ENCODE measurements at regions not wholly inside any gene's neighbourhood (a gene's known extent, or its start where the extent isn't known, plus 50 kb on each side); places are given as distances from the start of the nearest gene placed in this dataset.
"Not testable (repeated sequence)": the region's sequence is repeated elsewhere in the genome, so short reads cannot be mapped to it uniquely, and the experiment has no call there.

DNA sequence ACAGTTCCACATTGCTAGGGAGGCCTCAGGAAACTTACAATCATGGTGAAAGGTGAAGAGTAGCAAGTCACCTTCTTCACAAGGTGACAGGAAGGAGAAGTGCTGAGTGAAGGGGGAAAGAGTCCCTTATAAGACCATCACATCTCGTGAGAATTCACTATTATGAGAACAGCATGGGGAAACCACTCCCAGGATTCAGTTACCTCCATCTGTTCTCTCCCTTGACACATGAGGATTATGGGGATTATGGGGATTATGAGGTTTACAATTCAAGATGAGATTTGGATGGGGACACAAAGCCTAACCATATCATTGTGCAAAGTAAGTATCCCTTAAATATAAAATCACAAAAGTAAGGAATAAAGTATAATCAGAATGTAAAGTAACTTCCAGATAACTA is 375.9 kb upstream of the NAALADL2 start:
- H3K27ac ChIP-seq: no peak overlapping the region
- no peaks in the 10 kb centered on the region for H3K27me3 ChIP-seq
- WGBS, 2 donors: 71 to 82% methylated on average over 1 of the region's 1 CpG
- no peak overlapping the region for H3K4me3 ChIP-seq
- H3K4me1 ChIP-seq: no peaks in the 10 kb centered on the region
- TF ChIP-seq, protein P1, sequence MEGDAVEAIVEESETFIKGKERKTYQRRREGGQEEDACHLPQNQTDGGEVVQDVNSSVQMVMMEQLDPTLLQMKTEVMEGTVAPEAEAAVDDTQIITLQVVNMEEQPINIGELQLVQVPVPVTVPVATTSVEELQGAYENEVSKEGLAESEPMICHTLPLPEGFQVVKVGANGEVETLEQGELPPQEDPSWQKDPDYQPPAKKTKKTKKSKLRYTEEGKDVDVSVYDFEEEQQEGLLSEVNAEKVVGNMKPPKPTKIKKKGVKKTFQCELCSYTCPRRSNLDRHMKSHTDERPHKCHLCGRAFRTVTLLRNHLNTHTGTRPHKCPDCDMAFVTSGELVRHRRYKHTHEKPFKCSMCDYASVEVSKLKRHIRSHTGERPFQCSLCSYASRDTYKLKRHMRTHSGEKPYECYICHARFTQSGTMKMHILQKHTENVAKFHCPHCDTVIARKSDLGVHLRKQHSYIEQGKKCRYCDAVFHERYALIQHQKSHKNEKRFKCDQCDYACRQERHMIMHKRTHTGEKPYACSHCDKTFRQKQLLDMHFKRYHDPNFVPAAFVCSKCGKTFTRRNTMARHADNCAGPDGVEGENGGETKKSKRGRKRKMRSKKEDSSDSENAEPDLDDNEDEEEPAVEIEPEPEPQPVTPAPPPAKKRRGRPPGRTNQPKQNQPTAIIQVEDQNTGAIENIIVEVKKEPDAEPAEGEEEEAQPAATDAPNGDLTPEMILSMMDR (IDR thresholded peaks at IDR 0.05): no peak
- no peak for TF ChIP-seq EP300 (IDR thresholded peaks at IDR 0.05)
- TF ChIP-seq POLR2A (IDR thresholded peaks at IDR 0.05): no peak
- H3K9me3 ChIP-seq: no peaks in the 10 kb centered on the region
- no peaks in the 10 kb centered on the region for H3K36me3 ChIP-seq
- no peak for DNase-seq (ENCODE audit: low spot score in 2 of 2)

DNA sequence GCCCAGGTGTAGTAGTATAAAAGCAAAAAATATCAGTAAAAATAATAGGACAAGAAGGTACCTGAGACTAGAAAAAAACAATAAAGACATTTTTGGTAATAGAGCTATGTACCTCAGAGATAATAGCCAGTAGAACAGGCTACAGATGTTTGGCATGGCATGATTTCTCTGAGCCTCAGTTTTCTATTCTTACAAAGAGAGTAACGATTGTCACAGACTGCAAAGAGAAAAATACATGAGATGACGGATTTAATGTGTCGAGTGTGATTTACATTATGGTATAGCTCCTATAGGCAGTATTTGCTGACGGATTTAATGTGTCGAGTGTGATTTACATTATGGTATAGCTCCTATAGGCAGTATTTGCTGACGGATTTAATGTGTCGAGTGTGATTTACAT is 375.3 kb upstream of the NAALADL2 start:
- DNase-seq (ENCODE audit: low spot score in 2 of 2); H3K4me3 ChIP-seq; H3K27me3 ChIP-seq; H3K9me3 ChIP-seq; H3K27ac ChIP-seq; H3K36me3 ChIP-seq; H3K4me1 ChIP-seq: not testable (repeated sequence)
- 82 to 87% methylated on average over 5 to 7 of the region's 7 CpGs for WGBS, 2 donors

DNA sequence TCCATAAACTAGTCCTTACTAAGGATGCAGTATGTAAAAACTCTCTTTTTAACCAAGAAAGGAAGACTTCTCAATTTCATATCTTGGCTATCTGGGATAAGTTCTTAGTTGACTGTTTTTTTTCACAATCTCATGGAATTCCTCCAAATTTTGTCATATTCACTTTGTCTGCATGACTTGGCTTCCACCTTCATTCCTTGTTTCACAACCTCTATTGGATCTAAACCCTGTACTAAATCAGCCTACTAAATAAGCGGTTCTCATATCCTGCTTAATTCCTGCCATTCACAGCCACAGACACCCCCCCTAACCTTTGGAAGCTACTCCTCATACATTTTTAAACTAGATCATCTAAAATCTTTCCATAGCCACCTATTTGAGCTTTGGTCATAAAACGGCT is 370.6 kb upstream of the NAALADL2 start:
- DNase-seq (ENCODE audit: low spot score in 2 of 2): no peak
- peaks cover 0 to 7% (median 0%) of the 10 kb centered on the region in 4 donors for H3K9me3 ChIP-seq
- no peaks in the 10 kb centered on the region for H3K27me3 ChIP-seq
- no peak overlapping the region for H3K27ac ChIP-seq
- TF ChIP-seq, protein P1 (IDR thresholded peaks at IDR 0.05): no peak
- no peak for TF ChIP-seq POLR2A (IDR thresholded peaks at IDR 0.05)
- TF ChIP-seq EP300 (IDR thresholded peaks at IDR 0.05): no peak
- no peak overlapping the region for H3K4me3 ChIP-seq
- WGBS, 2 donors: 90 to 92% methylated on average over 2 of the region's 2 CpGs
- H3K4me1 ChIP-seq: no peaks in the 10 kb centered on the region
- H3K36me3 ChIP-seq: no peaks in the 10 kb centered on the region

DNA sequence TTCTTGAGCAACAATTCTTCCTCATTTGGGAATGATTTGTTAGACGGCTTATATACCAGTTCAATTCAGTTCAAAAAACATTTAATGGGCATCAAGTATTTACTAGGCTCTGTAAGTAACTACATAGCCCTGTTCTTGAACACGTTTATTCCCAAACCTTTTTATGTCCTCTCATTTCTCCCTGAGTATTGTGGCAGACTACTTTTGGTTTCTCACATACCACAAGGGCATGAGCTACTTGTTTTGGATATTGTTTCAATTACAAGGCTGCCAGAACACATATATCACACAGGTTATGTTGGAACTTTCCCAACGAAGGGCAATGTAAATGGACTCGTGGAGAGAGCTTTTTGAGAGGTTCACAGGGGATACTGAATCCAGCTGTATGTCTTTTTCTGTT is 363.8 kb upstream of the NAALADL2 start:
- no peak for DNase-seq (ENCODE audit: low spot score in 2 of 2)
- Histone ChIP-seq H3K27me3 (no peaks in the 10 kb centered on the region), H3K9me3 (no peaks in the 10 kb centered on the region), H3K4me3 (no peak overlapping the region), H3K36me3 (no peaks in the 10 kb centered on the region), H3K4me1 (peaks cover 0 to 40% (median 2%) of the 10 kb centered on the region in 4 donors), H3K27ac (no peak overlapping the region)
- TF ChIP-seq, protein P1 (IDR thresholded peaks at IDR 0.05): no peak
- no peak for TF ChIP-seq POLR2A (IDR thresholded peaks at IDR 0.05)
- TF ChIP-seq EP300 (IDR thresholded peaks at IDR 0.05): no peak
- 45 to 56% methylated on average over 4 of the region's 4 CpGs for WGBS, 2 donors

DNA sequence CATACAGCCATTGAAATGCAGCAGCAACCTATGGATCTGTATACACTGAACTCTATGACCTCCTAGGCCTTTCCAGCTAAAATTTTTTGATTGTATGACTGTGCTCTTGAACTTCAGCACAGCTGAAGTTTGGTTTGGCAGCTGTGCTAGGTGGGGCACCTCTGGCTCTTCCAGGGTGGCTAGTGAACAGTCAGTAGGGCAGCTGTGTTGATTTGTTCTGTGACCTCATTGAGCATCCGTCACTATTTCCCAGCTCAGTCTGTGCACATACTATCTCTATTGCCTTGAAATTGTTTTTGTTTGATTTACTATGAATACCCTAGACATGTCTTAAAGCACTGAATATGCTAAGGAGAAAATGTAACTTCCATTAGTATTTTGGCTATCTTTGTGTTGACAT is 363.2 kb upstream of the NAALADL2 start:
- Histone ChIP-seq H3K36me3 (no peaks in the 10 kb centered on the region), H3K4me3 (no peak overlapping the region), H3K4me1 (peaks cover 0 to 40% (median 2%) of the 10 kb centered on the region in 4 donors), H3K27me3 (no peaks in the 10 kb centered on the region), H3K27ac (no peak overlapping the region), H3K9me3 (no peaks in the 10 kb centered on the region)
- WGBS, 2 donors: 70 to 78% methylated on average over 1 of the region's 1 CpG
- no peak for DNase-seq (ENCODE audit: low spot score in 2 of 2)
- TF ChIP-seq EP300 (IDR thresholded peaks at IDR 0.05) (no peak), POLR2A (IDR thresholded peaks at IDR 0.05) (no peak)
- TF ChIP-seq, protein P1 (IDR thresholded peaks at IDR 0.05): no peak

DNA sequence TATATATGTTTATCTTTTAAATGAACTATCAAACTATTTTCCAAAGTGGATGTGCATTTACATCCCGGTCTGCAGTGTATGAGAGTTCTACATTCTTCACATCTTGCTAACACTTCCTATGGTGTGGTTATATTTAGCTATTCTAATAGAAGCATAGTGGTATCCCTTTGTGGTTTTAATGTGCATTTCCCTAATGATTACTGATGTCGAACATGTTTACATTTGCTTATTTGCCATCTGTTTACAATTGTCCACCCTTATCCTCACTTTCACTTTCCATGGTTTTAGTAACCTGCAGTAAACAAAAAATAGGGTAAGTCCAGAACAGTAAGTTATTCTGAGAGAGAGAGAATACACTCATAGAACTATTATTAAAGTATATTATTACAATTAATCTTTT is 360.5 kb upstream of the NAALADL2 start:
- H3K4me1 ChIP-seq: peaks cover 0 to 40% (median 2%) of the 10 kb centered on the region in 4 donors
- H3K27ac ChIP-seq: no peak overlapping the region
- no peaks in the 10 kb centered on the region for H3K36me3 ChIP-seq
- no peak overlapping the region for H3K4me3 ChIP-seq
- H3K27me3 ChIP-seq: no peaks in the 10 kb centered on the region
- WGBS, 2 donors: 34 to 44% methylated on average over 2 of the region's 2 CpGs
- no peak for DNase-seq (ENCODE audit: low spot score in 2 of 2)
- H3K9me3 ChIP-seq: no peaks in the 10 kb centered on the region
- TF ChIP-seq, protein P1 (IDR thresholded peaks at IDR 0.05): no peak
- TF ChIP-seq EP300 (IDR thresholded peaks at IDR 0.05): no peak
- no peak for TF ChIP-seq POLR2A (IDR thresholded peaks at IDR 0.05)

All from tibial nerve (tissue), 4 donors.